Mammary epithelial cell (primary cell): ENCODE measurements at regions not wholly inside any gene's neighbourhood (a gene's known extent, or its start where the extent isn't known, plus 50 kb on each side); places are given as distances from the start of the nearest gene placed in this dataset.

Source experiments
- EZH2 ChIP-seq: IDR thresholded peaks from 2 replicates; pipeline ENCODE4 v1.6.1; 2012; ENCODE audit warnings: low read length, inconsistent platforms, borderline replicate concordance
- TF ChIP-seq, protein P1 (sequence below), 2 donors: IDR thresholded peaks in 1 of 2; conservative IDR thresholded peaks in 1 of 2; 2 replicates each; pipeline ENCODE4 v1.5.1; 2011 to 2012; ENCODE audit warnings: inconsistent platforms in 2 of 2, low read length in 2 of 2, mild to moderate bottlenecking in 2 of 2, control low read depth in 1 of 2, low read depth in 1 of 2; ENCODE audit not compliant: insufficient read depth in 1 of 2; ENCODE audit errors: extremely low read depth in 1 of 2

DNA sequence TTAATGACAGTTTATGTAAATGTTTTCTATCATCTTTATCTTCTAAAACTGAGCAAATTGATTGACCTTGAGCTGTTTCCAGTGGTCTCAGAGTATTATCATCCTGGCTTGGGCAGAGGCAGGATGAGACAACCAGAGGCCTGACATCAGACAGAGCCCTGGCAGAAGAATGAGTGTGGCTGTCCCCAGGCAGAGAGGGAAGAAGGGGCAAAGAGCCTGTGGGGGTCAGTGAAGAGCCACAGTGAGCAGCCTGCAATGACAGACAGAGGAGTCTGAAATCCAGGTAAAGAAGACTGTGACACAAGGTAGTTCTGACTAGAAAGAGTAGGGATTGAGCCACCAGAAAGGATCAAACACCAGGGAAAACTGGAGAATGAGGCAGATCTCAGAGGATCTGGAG lies 182.4 kb upstream of the ARSJ start:
- TF ChIP-seq, protein P1, sequence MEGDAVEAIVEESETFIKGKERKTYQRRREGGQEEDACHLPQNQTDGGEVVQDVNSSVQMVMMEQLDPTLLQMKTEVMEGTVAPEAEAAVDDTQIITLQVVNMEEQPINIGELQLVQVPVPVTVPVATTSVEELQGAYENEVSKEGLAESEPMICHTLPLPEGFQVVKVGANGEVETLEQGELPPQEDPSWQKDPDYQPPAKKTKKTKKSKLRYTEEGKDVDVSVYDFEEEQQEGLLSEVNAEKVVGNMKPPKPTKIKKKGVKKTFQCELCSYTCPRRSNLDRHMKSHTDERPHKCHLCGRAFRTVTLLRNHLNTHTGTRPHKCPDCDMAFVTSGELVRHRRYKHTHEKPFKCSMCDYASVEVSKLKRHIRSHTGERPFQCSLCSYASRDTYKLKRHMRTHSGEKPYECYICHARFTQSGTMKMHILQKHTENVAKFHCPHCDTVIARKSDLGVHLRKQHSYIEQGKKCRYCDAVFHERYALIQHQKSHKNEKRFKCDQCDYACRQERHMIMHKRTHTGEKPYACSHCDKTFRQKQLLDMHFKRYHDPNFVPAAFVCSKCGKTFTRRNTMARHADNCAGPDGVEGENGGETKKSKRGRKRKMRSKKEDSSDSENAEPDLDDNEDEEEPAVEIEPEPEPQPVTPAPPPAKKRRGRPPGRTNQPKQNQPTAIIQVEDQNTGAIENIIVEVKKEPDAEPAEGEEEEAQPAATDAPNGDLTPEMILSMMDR (conservative IDR thresholded peaks at IDR 0.05 in 1 of 2, IDR thresholded peaks at IDR 0.05 in 1 of 2; ENCODE audit: extremely low read depth in 1 of 2, insufficient read depth in 1 of 2, low read depth in 1 of 2, low read length in 2 of 2): peak in 1 of 2 donors; percentile 3
- no peak for TF ChIP-seq EZH2
